ENCODE measurements at regions not wholly inside any gene's neighbourhood (a gene's known extent, or its start where the extent isn't known, plus 50 kb on each side); places are given as distances from the start of the nearest gene placed in this dataset.

GRCh38 chr1:108051631-108052377 lies 86.8 kb upstream of the VAV3 start:
- no peaks in the 10 kb centered on the region for H3K9me3 ChIP-seq (ENCODE audit: control insufficient read depth in 1 of 2, low read length in 2 of 2)
- Mint-ChIP-seq H3K36me3 (no peaks in the 10 kb centered on the region), H3K9me3 (peaks cover 0 to 4% (median 0%) of the 10 kb centered on the region in 8 donors), H3K27ac (no peak overlapping the region), H3K4me3 (no peak overlapping the region), H3K4me1 (peaks cover 0 to 29% (median 19%) of the 10 kb centered on the region in 4 donors), H3K27me3 (peaks cover 2 to 4% of the 10 kb centered on the region in 2 donors)
- H3K27me3 ChIP-seq (ENCODE audit: insufficient read depth, low read length) = no peaks in the 10 kb centered on the region
- H3K4me3 ChIP-seq (ENCODE audit: low read length in 2 of 2) = no peak overlapping the region
- no peak overlapping the region for H3K27ac ChIP-seq (ENCODE audit: low read depth, low read length)
- CTCF ChIA-PET (ENCODE audit: partially characterized antibody) = no interaction called here
- POLR2A ChIA-PET (ENCODE audit: partially characterized antibody) = no interaction called here
- H3K36me3 ChIP-seq (ENCODE audit: insufficient read depth, low read length) = no peaks in the 10 kb centered on the region
- intact Hi-C loops (cut with micrococcal nuclease) = no loop called here
- H3K4me1 ChIP-seq (ENCODE audit: insufficient read depth, low read length) = peaks cover 22% of the 10 kb centered on the region
- no peak for DNase-seq

GRCh38 chr1:108050911-108051629 lies 86.1 kb upstream of the VAV3 start:
- intact Hi-C loops (cut with micrococcal nuclease) = no loop called here
- H3K27me3 ChIP-seq (ENCODE audit: insufficient read depth, low read length) = no peaks in the 10 kb centered on the region
- H3K4me1 ChIP-seq (ENCODE audit: insufficient read depth, low read length) = peaks cover 22% of the 10 kb centered on the region
- CTCF ChIA-PET (ENCODE audit: partially characterized antibody) = interaction anchor here (1.5 kb wide), 1 partner anchor 269 kb away, joined by 5 read pairs; no protein-coding TSS in a partner anchor
- no peaks in the 10 kb centered on the region for H3K9me3 ChIP-seq (ENCODE audit: control insufficient read depth in 1 of 2, low read length in 2 of 2)
- H3K4me3 Mint-ChIP-seq = peak overlapping the region in 1 of 8 donors; percentile 32
- peak overlapping the region in 1 of 7 donors; percentile 36 for H3K27ac Mint-ChIP-seq
- peaks cover 0 to 29% (median 19%) of the 10 kb centered on the region in 4 donors for H3K4me1 Mint-ChIP-seq
- H3K27ac ChIP-seq (ENCODE audit: low read depth, low read length) = no peak overlapping the region
- H3K9me3 Mint-ChIP-seq = peaks cover 0 to 4% (median 0%) of the 10 kb centered on the region in 8 donors
- H3K27me3 Mint-ChIP-seq = peaks cover 2% of the 10 kb centered on the region in 2 donors
- no peaks in the 10 kb centered on the region for H3K36me3 ChIP-seq (ENCODE audit: insufficient read depth, low read length)
- H3K36me3 Mint-ChIP-seq = no peaks in the 10 kb centered on the region
- peak in 1 of 5 donors; percentile 14 for DNase-seq
- POLR2A ChIA-PET (ENCODE audit: partially characterized antibody) = no interaction called here
- no peak overlapping the region for H3K4me3 ChIP-seq (ENCODE audit: low read length in 2 of 2)

GRCh38 chr1:108050158-108050557 lies 85.2 kb upstream of the VAV3 start:
- Histone ChIP-seq H3K4me3 (ENCODE audit: low read length in 2 of 2) (no peak overlapping the region), H3K27me3 (ENCODE audit: insufficient read depth, low read length) (no peaks in the 10 kb centered on the region), H3K4me1 (ENCODE audit: insufficient read depth, low read length) (peaks cover 22% of the 10 kb centered on the region), H3K27ac (ENCODE audit: low read depth, low read length) (no peak overlapping the region), H3K9me3 (ENCODE audit: control insufficient read depth in 1 of 2, low read length in 2 of 2) (no peaks in the 10 kb centered on the region), H3K36me3 (ENCODE audit: insufficient read depth, low read length) (no peaks in the 10 kb centered on the region)
- Mint-ChIP-seq H3K4me1 (peaks cover 0 to 29% (median 19%) of the 10 kb centered on the region in 4 donors), H3K27me3 (peaks cover 2% of the 10 kb centered on the region in 2 donors), H3K27ac (peak overlapping the region in 1 of 7 donors; percentile 39), H3K4me3 (peak overlapping the region in 5 of 8 donors; percentile 1 to 63 (median 22)), H3K36me3 (no peaks in the 10 kb centered on the region), H3K9me3 (peaks cover 0 to 4% (median 0%) of the 10 kb centered on the region in 8 donors)
- ChIA-PET CTCF (ENCODE audit: partially characterized antibody) (interaction anchor here (0.9 to 1.5 kb wide), 2 partner anchors 77 to 268 kb away, joined by 3 to 5 read pairs; no protein-coding TSS in a partner anchor), POLR2A (ENCODE audit: partially characterized antibody) (no interaction called here)
- intact Hi-C loops (cut with micrococcal nuclease) = no loop called here
- DNase-seq = no peak

GRCh38 chr1:108049178-108049819 lies 84.3 kb upstream of the VAV3 start:
- no peaks in the 10 kb centered on the region for H3K9me3 ChIP-seq (ENCODE audit: control insufficient read depth in 1 of 2, low read length in 2 of 2)
- peak in 1 of 5 donors; percentile 13 for DNase-seq
- no peak overlapping the region for H3K27ac ChIP-seq (ENCODE audit: low read depth, low read length)
- no peaks in the 10 kb centered on the region for H3K36me3 Mint-ChIP-seq
- H3K27me3 Mint-ChIP-seq = peaks cover 2% of the 10 kb centered on the region in 2 donors
- intact Hi-C loops (cut with micrococcal nuclease) = no loop called here
- no peaks in the 10 kb centered on the region for H3K36me3 ChIP-seq (ENCODE audit: insufficient read depth, low read length)
- H3K4me3 Mint-ChIP-seq = peak overlapping the region in 4 of 8 donors; percentile 10 to 37 (median 27)
- peaks cover 0 to 4% (median 0%) of the 10 kb centered on the region in 8 donors for H3K9me3 Mint-ChIP-seq
- H3K4me3 ChIP-seq (ENCODE audit: low read length in 2 of 2) = no peak overlapping the region
- peaks cover 22% of the 10 kb centered on the region for H3K4me1 ChIP-seq (ENCODE audit: insufficient read depth, low read length)
- H3K27ac Mint-ChIP-seq = peak overlapping the region in 1 of 7 donors; percentile 38
- peaks cover 0 to 29% (median 19%) of the 10 kb centered on the region in 4 donors for H3K4me1 Mint-ChIP-seq
- POLR2A ChIA-PET (ENCODE audit: partially characterized antibody) = interaction anchor here (1.0 to 1.2 kb wide), 2 partner anchors 19 to 85 kb away, joined by 3 read pairs; no protein-coding TSS in a partner anchor
- CTCF ChIA-PET (ENCODE audit: partially characterized antibody) = interaction anchor here (0.8 to 1.5 kb wide), 5 partner anchors 8 to 267 kb away, joined by 3 to 5 read pairs (median 3); no protein-coding TSS in a partner anchor
- no peaks in the 10 kb centered on the region for H3K27me3 ChIP-seq (ENCODE audit: insufficient read depth, low read length)

- POLR2A ChIA-PET (ENCODE audit: partially characterized antibody) = interaction anchor here (0.5 to 1.2 kb wide), 3 partner anchors 20 to 85 kb away, joined by 3 read pairs; no protein-coding TSS in a partner anchor
- no peaks in the 10 kb centered on the region for H3K9me3 ChIP-seq (ENCODE audit: control insufficient read depth in 1 of 2, low read length in 2 of 2)
- H3K4me3 ChIP-seq (ENCODE audit: low read length in 2 of 2) = no peak overlapping the region
- DNase-seq = no peak
- intact Hi-C loops (cut with micrococcal nuclease) = no loop called here
- Mint-ChIP-seq H3K27ac (no peak overlapping the region), H3K27me3 (peaks cover 0 to 2% of the 10 kb centered on the region in 2 donors), H3K9me3 (peaks cover 0 to 4% (median 0%) of the 10 kb centered on the region in 8 donors), H3K4me3 (no peak overlapping the region), H3K4me1 (peaks cover 0 to 29% (median 19%) of the 10 kb centered on the region in 4 donors), H3K36me3 (no peaks in the 10 kb centered on the region)
- H3K4me1 ChIP-seq (ENCODE audit: insufficient read depth, low read length) = peaks cover 22% of the 10 kb centered on the region
- H3K27ac ChIP-seq (ENCODE audit: low read depth, low read length) = no peak overlapping the region
- no peaks in the 10 kb centered on the region for H3K36me3 ChIP-seq (ENCODE audit: insufficient read depth, low read length)
- CTCF ChIA-PET (ENCODE audit: partially characterized antibody) = interaction anchor here (0.8 to 1.4 kb wide), 4 partner anchors 9 to 77 kb away, joined by 3 to 4 read pairs (median 3); no protein-coding TSS in a partner anchor
- no peaks in the 10 kb centered on the region for H3K27me3 ChIP-seq (ENCODE audit: insufficient read depth, low read length)
Observed at GRCh38 chr1:108048301-108049177, 83.6 kb upstream of the VAV3 start.

GRCh38 chr1:108047085-108047484 lies 82.1 kb upstream of the VAV3 start:
- peaks cover 22% of the 10 kb centered on the region for H3K4me1 ChIP-seq (ENCODE audit: insufficient read depth, low read length)
- H3K27me3 ChIP-seq (ENCODE audit: insufficient read depth, low read length) = no peaks in the 10 kb centered on the region
- POLR2A ChIA-PET (ENCODE audit: partially characterized antibody) = no interaction called here
- Mint-ChIP-seq H3K27me3 (peaks cover 0 to 2% of the 10 kb centered on the region in 2 donors), H3K27ac (no peak overlapping the region), H3K9me3 (peaks cover 0 to 4% (median 0%) of the 10 kb centered on the region in 8 donors), H3K4me1 (peaks cover 0 to 29% (median 19%) of the 10 kb centered on the region in 4 donors), H3K4me3 (no peak overlapping the region), H3K36me3 (no peaks in the 10 kb centered on the region)
- no peak for DNase-seq
- no peaks in the 10 kb centered on the region for H3K9me3 ChIP-seq (ENCODE audit: control insufficient read depth in 1 of 2, low read length in 2 of 2)
- no peak overlapping the region for H3K4me3 ChIP-seq (ENCODE audit: low read length in 2 of 2)
- CTCF ChIA-PET (ENCODE audit: partially characterized antibody) = interaction anchor here (2.3 kb wide), 1 partner anchor 265 kb away, joined by 6 read pairs; no protein-coding TSS in a partner anchor
- H3K27ac ChIP-seq (ENCODE audit: low read depth, low read length) = no peak overlapping the region
- H3K36me3 ChIP-seq (ENCODE audit: insufficient read depth, low read length) = no peaks in the 10 kb centered on the region
- intact Hi-C loops (cut with micrococcal nuclease) = no loop called here

Measured in CD4-positive, alpha-beta memory T cell (primary cell).